Adrenal gland (tissue), 9 donors: ENCODE measurements at regions not wholly inside any gene's neighbourhood (a gene's known extent, or its start where the extent isn't known, plus 50 kb on each side); places are given as distances from the start of the nearest gene placed in this dataset.

Source experiments
- DNase-seq, 7 donors: peaks; one replicate each; pipeline ENCODE4 v3.0.0-alpha.2; 2019 to 2020
- H3K27ac ChIP-seq, 5 donors: fragments of 200-600 bp; sonication (generic) in 4 of 5; 1 replicate in 3 of 5; 2 replicates in 2 of 5; pipeline versions ENCODE4 v1.5.1 to v1.8.0; 2016 to 2020; ENCODE audit warnings: mild to moderate bottlenecking in 1 of 5
- H3K27me3 ChIP-seq: fragments of 200-600 bp; 2 replicates; pipeline ENCODE4 v1.8.0; 2021
- H3K36me3 ChIP-seq, 2 donors: fragments of 200-600 bp; replicated peaks in 1 of 2; 1 replicate in 1 of 2; 2 replicates in 1 of 2; pipeline versions ENCODE4 v1.5.1 to v1.8.0; 2018 to 2022
- H3K4me1 ChIP-seq, 2 donors: fragments of 200-600 bp; replicated peaks in 1 of 2; 1 replicate in 1 of 2; 2 replicates in 1 of 2; pipeline versions ENCODE4 v1.5.1 to v1.8.0; 2018 to 2021
- H3K4me3 ChIP-seq, 4 donors: fragments of 200-600 bp; sonication (generic) in 3 of 4; one replicate each; pipeline ENCODE4 v1.5.1; 2016 to 2018
- H3K9me3 ChIP-seq, 3 donors: fragments of 200-600 bp; sonication (generic) in 1 of 3; replicated peaks in 1 of 3; 1 replicate in 2 of 3; 2 replicates in 1 of 3; pipeline versions ENCODE4 v1.5.1 to v1.8.0; 2016 to 2021
- POLR2A ChIP-seq, 2 donors: fragments of 450-650 bp; IDR thresholded peaks; one replicate each; pipeline ENCODE4 v1.6.1; 2017; ENCODE audit warnings: antibody characterized with exemption in 2 of 2, mild to moderate bottlenecking in 2 of 2, moderate library complexity in 1 of 2
- WGBS, 4 donors: extraction: QIAGEN DNeasy Blood & Tissue Kit in 2 of 4; methylation state at CpG; one replicate each; pipeline versions ENCODE4 v1.1.5 to v1.1.7; 2013 to 2017; 5-methylcytosine and 5-hydroxymethylcytosine counted together
- intact Hi-C, 2 donors: fragments of 100-400 bp; cut with DNase I; formaldehyde crosslinking; loops; one replicate each; pipeline versions ENCODE4 v1.14.1 to v1.15.0; 2022 to 2023
- TF ChIP-seq, protein P1 (sequence below), 6 experiments: fragments of 450-650 bp in 4 of 6; fragments of 200-600 bp in 2 of 6; sonication (generic) in 1 of 6; IDR thresholded peaks; 1 replicate in 5 of 6; 2 replicates in 1 of 6; pipeline versions ENCODE4 v1.5.1 to v1.8.0; 2016 to 2021; ENCODE audit warnings: antibody characterized with exemption in 6 of 6, mild to moderate bottlenecking in 2 of 6, moderate library complexity in 1 of 6
- donor health status: healthy with polysubstance abuse.
- donor health status: Bipolar disorder and iron deficiency.
- donor health status: DM: yes; HTN: yes; CAD: no.
- donor health status: DM: no; HTN: no; CAD: no.
- donor health status: DM: no; HTN: no; CAD: no.

DNA sequence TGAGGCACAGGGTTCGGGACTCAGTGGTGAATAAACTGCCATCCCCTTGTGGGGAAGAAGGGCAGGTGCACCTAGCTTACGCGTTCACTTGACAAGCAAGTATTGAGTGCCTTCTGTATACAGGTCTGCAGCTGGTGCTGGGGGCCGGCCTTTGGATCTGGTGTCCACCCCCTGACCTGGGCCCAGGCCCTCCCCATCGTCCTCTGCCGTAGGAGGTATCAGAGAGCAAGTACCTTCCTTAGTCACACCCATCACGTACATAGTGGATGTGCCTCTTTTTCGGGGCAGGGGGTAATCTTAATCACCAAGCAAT lies 53.3 kb downstream of the SMIM38 start:
- Histone ChIP-seq H3K27me3 (no peaks in the 10 kb centered on the region), H3K4me1 (peaks cover 0 to 5% of the 10 kb centered on the region in 2 donors), H3K4me3 (no peak overlapping the region), H3K27ac (no peak overlapping the region), H3K9me3 (no peaks in the 10 kb centered on the region), H3K36me3 (no peaks in the 10 kb centered on the region)
- no peak for DNase-seq
- no peak for TF ChIP-seq POLR2A (IDR thresholded peaks at IDR 0.05)
- TF ChIP-seq, protein P1, sequence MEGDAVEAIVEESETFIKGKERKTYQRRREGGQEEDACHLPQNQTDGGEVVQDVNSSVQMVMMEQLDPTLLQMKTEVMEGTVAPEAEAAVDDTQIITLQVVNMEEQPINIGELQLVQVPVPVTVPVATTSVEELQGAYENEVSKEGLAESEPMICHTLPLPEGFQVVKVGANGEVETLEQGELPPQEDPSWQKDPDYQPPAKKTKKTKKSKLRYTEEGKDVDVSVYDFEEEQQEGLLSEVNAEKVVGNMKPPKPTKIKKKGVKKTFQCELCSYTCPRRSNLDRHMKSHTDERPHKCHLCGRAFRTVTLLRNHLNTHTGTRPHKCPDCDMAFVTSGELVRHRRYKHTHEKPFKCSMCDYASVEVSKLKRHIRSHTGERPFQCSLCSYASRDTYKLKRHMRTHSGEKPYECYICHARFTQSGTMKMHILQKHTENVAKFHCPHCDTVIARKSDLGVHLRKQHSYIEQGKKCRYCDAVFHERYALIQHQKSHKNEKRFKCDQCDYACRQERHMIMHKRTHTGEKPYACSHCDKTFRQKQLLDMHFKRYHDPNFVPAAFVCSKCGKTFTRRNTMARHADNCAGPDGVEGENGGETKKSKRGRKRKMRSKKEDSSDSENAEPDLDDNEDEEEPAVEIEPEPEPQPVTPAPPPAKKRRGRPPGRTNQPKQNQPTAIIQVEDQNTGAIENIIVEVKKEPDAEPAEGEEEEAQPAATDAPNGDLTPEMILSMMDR (IDR thresholded peaks at IDR 0.05) = no peak
- intact Hi-C loops = no loop called here
- WGBS, 4 donors = 92 to 96% (median 95%) methylated on average over 8 of the region's 8 CpGs

DNA sequence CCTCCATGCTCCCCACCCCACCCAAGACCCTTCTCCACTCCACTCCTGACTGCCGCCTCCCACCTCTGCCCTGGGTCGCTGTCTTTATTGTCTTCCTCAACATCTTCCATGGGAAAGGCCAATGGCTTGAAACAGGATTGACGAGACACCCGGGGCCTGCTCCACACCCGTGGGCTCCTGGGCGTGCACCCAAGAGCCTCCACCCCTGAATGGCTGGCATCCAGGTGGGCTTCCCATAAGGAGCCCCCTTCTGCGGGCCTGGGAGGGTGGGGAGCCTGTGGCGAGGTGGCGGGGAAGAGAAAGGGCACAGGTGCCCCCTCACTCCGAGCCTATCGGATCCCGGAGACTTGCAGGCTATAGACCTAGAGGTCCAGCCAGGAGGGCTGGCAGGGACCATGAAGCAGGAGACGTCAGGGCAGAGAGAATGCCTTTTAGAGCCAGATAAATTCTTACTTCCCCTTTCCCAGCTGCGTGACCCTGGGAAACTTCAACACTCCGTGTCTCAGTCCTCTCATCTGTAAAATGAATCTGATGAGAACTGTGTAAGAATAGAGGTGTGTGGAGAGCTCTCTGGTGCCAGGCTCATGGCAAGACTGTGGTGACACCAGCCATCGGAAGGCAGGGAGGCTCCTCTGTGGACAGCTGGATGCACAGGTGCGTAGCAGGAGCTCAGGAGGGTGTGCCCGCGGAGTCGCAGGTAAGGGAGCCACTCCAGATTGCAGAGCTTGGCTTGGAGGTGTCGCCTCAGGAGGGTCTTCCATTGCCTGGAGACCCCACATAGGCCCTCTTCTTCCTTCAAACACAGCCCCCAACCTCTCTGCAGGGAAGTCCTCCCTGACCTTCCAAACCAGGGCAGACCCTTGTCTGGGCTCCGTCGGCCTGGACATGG lies 53.9 kb downstream of the SMIM38 start:
- no peak overlapping the region for H3K4me3 ChIP-seq
- no peak overlapping the region for H3K27ac ChIP-seq
- no peaks in the 10 kb centered on the region for H3K9me3 ChIP-seq
- peaks cover 0 to 5% of the 10 kb centered on the region in 2 donors for H3K4me1 ChIP-seq
- 86 to 92% (median 90%) methylated on average over 18 to 23 of the region's 23 CpGs for WGBS, 4 donors
- intact Hi-C loops = no loop called here
- no peak for DNase-seq
- no peaks in the 10 kb centered on the region for H3K27me3 ChIP-seq
- H3K36me3 ChIP-seq = no peaks in the 10 kb centered on the region
- TF ChIP-seq POLR2A (IDR thresholded peaks at IDR 0.05) = no peak
- TF ChIP-seq, protein P1 (IDR thresholded peaks at IDR 0.05) = no peak

DNA sequence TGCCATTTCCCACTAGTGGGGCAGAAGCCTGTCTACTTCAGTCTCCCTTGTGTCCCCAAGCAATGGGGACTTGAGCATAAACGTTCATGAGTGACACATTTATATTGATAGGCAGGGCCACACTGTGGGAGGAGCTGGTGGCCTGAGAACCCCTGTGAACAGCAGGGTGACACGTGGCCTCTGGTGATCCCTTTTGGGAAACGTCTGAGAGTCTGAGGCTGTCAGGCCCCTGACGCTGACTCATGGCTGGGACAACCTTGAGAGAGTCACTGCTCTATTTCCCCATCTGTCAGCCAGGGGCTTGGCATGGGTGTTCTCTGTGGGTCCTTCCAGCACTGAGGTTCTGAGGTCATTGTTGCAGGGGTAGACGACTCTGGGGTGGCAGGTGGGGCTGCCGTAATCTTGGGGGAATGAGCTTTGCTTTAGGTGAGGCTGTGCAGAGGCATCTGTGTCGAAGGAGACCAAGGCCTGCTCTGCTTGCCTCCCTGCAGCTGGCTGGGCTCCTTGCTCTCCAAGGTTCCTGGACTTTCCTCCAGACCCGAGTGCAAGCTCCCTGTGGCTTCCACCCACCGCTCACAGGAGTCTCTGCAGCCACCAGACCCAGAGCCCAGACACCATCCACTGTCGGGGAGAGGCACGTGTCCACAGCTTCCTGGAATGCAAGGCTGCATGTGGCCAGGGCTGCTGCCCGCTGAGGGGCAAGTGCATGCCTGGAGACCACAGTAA lies 54.7 kb downstream of the SMIM38 start:
- Histone ChIP-seq H3K27me3 (no peaks in the 10 kb centered on the region), H3K36me3 (no peaks in the 10 kb centered on the region), H3K4me3 (no peak overlapping the region), H3K4me1 (peaks cover 0 to 5% of the 10 kb centered on the region in 2 donors), H3K9me3 (no peaks in the 10 kb centered on the region), H3K27ac (no peak overlapping the region)
- TF ChIP-seq, protein P1 (IDR thresholded peaks at IDR 0.05) = no peak
- TF ChIP-seq POLR2A (IDR thresholded peaks at IDR 0.05) = no peak
- intact Hi-C loops = no loop called here
- 27 to 53% (median 49%) methylated on average over 6 to 12 of the region's 12 CpGs for WGBS, 4 donors
- DNase-seq = peak; percentile 70 to 94 (median 88)

DNA sequence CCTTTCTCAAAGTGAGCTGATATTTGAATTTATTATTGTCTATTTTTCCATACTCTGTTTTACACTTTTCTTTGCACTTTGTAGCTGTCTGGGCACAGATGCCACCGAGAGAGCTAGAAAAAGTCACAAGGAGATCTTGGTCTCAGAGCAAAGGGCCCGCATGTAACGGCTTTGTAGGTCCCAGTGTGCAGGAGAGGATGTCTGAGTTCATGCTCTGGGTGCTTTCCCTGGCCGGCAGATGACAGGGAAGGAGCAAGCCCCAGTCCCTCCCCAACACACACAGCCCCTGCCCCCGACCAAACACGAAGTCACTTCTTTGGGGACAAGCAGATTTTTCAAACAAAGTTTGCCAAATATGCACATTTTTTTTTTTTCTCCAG lies 55.8 kb downstream of the SMIM38 start:
- TF ChIP-seq, protein P1 (IDR thresholded peaks at IDR 0.05) = no peak
- TF ChIP-seq POLR2A (IDR thresholded peaks at IDR 0.05) = no peak
- H3K36me3 ChIP-seq = no peaks in the 10 kb centered on the region
- no peaks in the 10 kb centered on the region for H3K27me3 ChIP-seq
- 69 to 71% (median 70%) methylated on average over 6 of the region's 6 CpGs for WGBS, 4 donors
- peak in 1 of 7 donors; percentile 25 for DNase-seq
- H3K4me3 ChIP-seq = no peak overlapping the region
- no peak overlapping the region for H3K27ac ChIP-seq
- no peaks in the 10 kb centered on the region for H3K9me3 ChIP-seq
- peaks cover 0 to 5% of the 10 kb centered on the region in 2 donors for H3K4me1 ChIP-seq
- intact Hi-C loops = no loop called here
